ENCODE measurements at regions not wholly inside any gene's neighbourhood (a gene's known extent, or its start where the extent isn't known, plus 50 kb on each side); places are given as distances from the start of the nearest gene placed in this dataset.

DNA sequence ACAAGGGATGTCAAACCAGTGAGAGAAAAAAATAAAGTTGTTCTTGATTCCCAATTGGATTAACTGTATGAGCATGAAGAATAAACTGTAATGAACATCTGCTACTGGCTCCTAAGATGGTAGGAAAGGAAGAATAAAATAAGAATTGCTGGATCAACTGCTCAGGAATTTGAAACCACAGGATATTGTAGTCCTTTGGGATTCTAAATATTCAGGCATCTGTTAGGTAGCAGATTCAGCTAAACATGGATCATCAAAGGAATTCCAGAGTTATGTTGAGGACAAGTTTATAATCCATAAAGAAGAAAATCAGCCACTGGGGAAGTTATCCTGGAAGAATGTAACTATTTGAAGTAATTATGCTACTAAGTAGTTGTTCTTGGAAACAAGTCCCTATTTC, 65.8 kb downstream of the ISL1 start:
- TF ChIP-seq POLR2AphosphoS5 (IDR thresholded peaks at IDR 0.05) (no peak), POLR2A (IDR thresholded peaks at IDR 0.05) (no peak)
- TF ChIP-seq, protein P1, sequence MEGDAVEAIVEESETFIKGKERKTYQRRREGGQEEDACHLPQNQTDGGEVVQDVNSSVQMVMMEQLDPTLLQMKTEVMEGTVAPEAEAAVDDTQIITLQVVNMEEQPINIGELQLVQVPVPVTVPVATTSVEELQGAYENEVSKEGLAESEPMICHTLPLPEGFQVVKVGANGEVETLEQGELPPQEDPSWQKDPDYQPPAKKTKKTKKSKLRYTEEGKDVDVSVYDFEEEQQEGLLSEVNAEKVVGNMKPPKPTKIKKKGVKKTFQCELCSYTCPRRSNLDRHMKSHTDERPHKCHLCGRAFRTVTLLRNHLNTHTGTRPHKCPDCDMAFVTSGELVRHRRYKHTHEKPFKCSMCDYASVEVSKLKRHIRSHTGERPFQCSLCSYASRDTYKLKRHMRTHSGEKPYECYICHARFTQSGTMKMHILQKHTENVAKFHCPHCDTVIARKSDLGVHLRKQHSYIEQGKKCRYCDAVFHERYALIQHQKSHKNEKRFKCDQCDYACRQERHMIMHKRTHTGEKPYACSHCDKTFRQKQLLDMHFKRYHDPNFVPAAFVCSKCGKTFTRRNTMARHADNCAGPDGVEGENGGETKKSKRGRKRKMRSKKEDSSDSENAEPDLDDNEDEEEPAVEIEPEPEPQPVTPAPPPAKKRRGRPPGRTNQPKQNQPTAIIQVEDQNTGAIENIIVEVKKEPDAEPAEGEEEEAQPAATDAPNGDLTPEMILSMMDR (IDR thresholded peaks at IDR 0.05), result no peak

DNA sequence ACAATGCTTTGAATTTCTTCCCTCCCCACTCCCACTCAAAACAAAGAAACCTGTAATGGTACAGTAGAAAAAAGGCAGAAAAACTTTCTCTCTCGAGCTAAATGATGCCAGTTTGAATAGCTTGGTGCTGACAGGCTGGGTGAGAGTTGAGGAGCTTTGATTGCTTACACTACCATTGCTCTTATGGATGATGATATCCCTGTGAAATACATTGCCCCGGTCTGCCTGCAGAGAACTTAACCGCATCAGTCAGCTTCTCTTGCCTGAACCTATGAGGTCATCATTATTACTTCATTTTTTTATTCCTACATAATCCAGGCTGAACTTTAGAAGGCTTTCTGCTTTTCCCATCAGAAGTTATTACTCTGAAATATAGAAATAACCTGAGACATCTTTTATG, 69.3 kb downstream of the ISL1 start:
- DNase-seq (ENCODE audit: low spot score), result no peak
- no peak overlapping the region for H3K27ac ChIP-seq
- intact Hi-C loops (cut with DNase I), result no loop called here
- no peaks in the 10 kb centered on the region for H3K9me3 ChIP-seq
- 80% methylated on average over 3 of the region's 3 CpGs for WGBS
- H3K4me3 ChIP-seq, result no peak overlapping the region
- no peaks in the 10 kb centered on the region for H3K27me3 ChIP-seq (replicated peaks; ENCODE audit: insufficient read depth)
- no peaks in the 10 kb centered on the region for H3K4me1 ChIP-seq (replicated peaks)
- TF ChIP-seq POLR2A (IDR thresholded peaks at IDR 0.05), result no peak
- TF ChIP-seq POLR2AphosphoS5 (IDR thresholded peaks at IDR 0.05), result no peak
- TF ChIP-seq, protein P1 (IDR thresholded peaks at IDR 0.05), result no peak
- no peaks in the 10 kb centered on the region for H3K36me3 ChIP-seq

More for the DNA sequence above, 65.8 kb downstream of the ISL1 start:
- Histone ChIP-seq H3K9me3 (no peaks in the 10 kb centered on the region), H3K27ac (no peak overlapping the region), H3K27me3 (replicated peaks; ENCODE audit: insufficient read depth) (no peaks in the 10 kb centered on the region), H3K36me3 (no peaks in the 10 kb centered on the region), H3K4me1 (replicated peaks) (no peaks in the 10 kb centered on the region), H3K4me3 (no peak overlapping the region)
- intact Hi-C loops (cut with DNase I), result no loop called here
- DNase-seq (ENCODE audit: low spot score), result no peak

- intact Hi-C loops (cut with DNase I), result no loop called here
- DNase-seq (ENCODE audit: low spot score), result no peak
Observed at GRCh38 chr5:51465165-51465564, 81.9 kb downstream of the ISL1 start.

GRCh38 chr5:51466214-51466613, 83.0 kb downstream of the ISL1 start:
- Histone ChIP-seq H3K4me3 (no peak overlapping the region), H3K4me1 (replicated peaks) (no peaks in the 10 kb centered on the region), H3K27ac (peak overlapping the region in 1 of 2 donors; percentile 40), H3K27me3 (replicated peaks; ENCODE audit: insufficient read depth) (no peaks in the 10 kb centered on the region), H3K9me3 (no peaks in the 10 kb centered on the region), H3K36me3 (no peaks in the 10 kb centered on the region)
- intact Hi-C loops (cut with DNase I), result no loop called here
- WGBS, result 62% methylated on average over 2 of the region's 2 CpGs
- DNase-seq (ENCODE audit: low spot score), result no peak
- TF ChIP-seq POLR2A (IDR thresholded peaks at IDR 0.05) (no peak), POLR2AphosphoS5 (IDR thresholded peaks at IDR 0.05) (no peak)
- TF ChIP-seq, protein P1 (IDR thresholded peaks at IDR 0.05), result no peak

More at GRCh38 chr5:51465165-51465564, 81.9 kb downstream of the ISL1 start:
- H3K4me1 ChIP-seq (replicated peaks), result no peaks in the 10 kb centered on the region
- TF ChIP-seq POLR2A (IDR thresholded peaks at IDR 0.05) (no peak), POLR2AphosphoS5 (IDR thresholded peaks at IDR 0.05) (no peak)
- TF ChIP-seq, protein P1 (IDR thresholded peaks at IDR 0.05), result no peak
- no peak overlapping the region for H3K4me3 ChIP-seq
- H3K27ac ChIP-seq, result peak overlapping the region; percentile 21 to 56
- H3K27me3 ChIP-seq (replicated peaks; ENCODE audit: insufficient read depth), result no peaks in the 10 kb centered on the region
- 24% methylated on average over 6 of the region's 6 CpGs for WGBS
- no peaks in the 10 kb centered on the region for H3K36me3 ChIP-seq
- H3K9me3 ChIP-seq, result no peaks in the 10 kb centered on the region

GRCh38 chr5:51468196-51468595, 84.9 kb downstream of the ISL1 start:
- Histone ChIP-seq H3K4me3 (no peak overlapping the region), H3K9me3 (no peaks in the 10 kb centered on the region), H3K27ac (peak overlapping the region in 1 of 2 donors; percentile 40), H3K4me1 (replicated peaks) (no peaks in the 10 kb centered on the region), H3K36me3 (no peaks in the 10 kb centered on the region), H3K27me3 (replicated peaks; ENCODE audit: insufficient read depth) (no peaks in the 10 kb centered on the region)
- DNase-seq (ENCODE audit: low spot score), result no peak
- intact Hi-C loops (cut with DNase I), result no loop called here
- WGBS, result 63% methylated on average over 2 of the region's 2 CpGs
- TF ChIP-seq POLR2A (IDR thresholded peaks at IDR 0.05) (no peak), POLR2AphosphoS5 (IDR thresholded peaks at IDR 0.05) (no peak)
- TF ChIP-seq, protein P1 (IDR thresholded peaks at IDR 0.05), result no peak

Measured in prostate gland (tissue), 2 donors.